GM10248 (cell line): ENCODE measurements at regions not wholly inside any gene's neighbourhood (a gene's known extent, or its start where the extent isn't known, plus 50 kb on each side); places are given as distances from the start of the nearest gene placed in this dataset.
"Not testable (repeated sequence)": the region's sequence is repeated elsewhere in the genome, so short reads cannot be mapped to it uniquely, and the experiment has no call there.

Experiments
- CTCF ChIA-PET: fragments of 300-600 bp; sonication (Branson Sonifier 250); formaldehyde crosslinking; extraction: SDS; loops from one replicate; lab custom pipeline; 2021; ENCODE audit warnings: antibody characterized with exemption; lab: Yijun Ruan, JAX
- POLR2A ChIA-PET: fragments of 350-650 bp; sonication (Branson Sonifier 250); formaldehyde crosslinking; extraction: SDS; loops from one replicate; lab custom pipeline; 2020; ENCODE audit warnings: antibody characterized with exemption; lab: Yijun Ruan, JAX
- DNase-seq: peaks from one replicate; pipeline ENCODE4 v3.0.0; 2012; ENCODE audit errors: extremely low spot score
- CTCF ChIP-seq: IDR thresholded peaks from 2 replicates; pipeline ENCODE4 v1.5.1; 2012; ENCODE audit warnings: mild to moderate bottlenecking, low read depth; ENCODE audit errors: extremely low read depth, missing control alignments, control extremely low read depth

- no peak for DNase-seq
- CTCF ChIA-PET, result interaction anchor here (0.6 to 3.1 kb wide), 10 partner anchors 8 to 235 kb away, joined by 3 to 13 read pairs (median 8); partner anchors contain the start of gene TNFAIP3
- POLR2A ChIA-PET, result interaction anchor here (0.6 kb wide), 1 partner anchor 75 kb away, joined by 5 read pairs; no protein-coding TSS in a partner anchor
- TF ChIP-seq CTCF, result no peak
Observed at GRCh38 chr6:137715589-137716045, 151.4 kb upstream of the TNFAIP3 start.

DNA sequence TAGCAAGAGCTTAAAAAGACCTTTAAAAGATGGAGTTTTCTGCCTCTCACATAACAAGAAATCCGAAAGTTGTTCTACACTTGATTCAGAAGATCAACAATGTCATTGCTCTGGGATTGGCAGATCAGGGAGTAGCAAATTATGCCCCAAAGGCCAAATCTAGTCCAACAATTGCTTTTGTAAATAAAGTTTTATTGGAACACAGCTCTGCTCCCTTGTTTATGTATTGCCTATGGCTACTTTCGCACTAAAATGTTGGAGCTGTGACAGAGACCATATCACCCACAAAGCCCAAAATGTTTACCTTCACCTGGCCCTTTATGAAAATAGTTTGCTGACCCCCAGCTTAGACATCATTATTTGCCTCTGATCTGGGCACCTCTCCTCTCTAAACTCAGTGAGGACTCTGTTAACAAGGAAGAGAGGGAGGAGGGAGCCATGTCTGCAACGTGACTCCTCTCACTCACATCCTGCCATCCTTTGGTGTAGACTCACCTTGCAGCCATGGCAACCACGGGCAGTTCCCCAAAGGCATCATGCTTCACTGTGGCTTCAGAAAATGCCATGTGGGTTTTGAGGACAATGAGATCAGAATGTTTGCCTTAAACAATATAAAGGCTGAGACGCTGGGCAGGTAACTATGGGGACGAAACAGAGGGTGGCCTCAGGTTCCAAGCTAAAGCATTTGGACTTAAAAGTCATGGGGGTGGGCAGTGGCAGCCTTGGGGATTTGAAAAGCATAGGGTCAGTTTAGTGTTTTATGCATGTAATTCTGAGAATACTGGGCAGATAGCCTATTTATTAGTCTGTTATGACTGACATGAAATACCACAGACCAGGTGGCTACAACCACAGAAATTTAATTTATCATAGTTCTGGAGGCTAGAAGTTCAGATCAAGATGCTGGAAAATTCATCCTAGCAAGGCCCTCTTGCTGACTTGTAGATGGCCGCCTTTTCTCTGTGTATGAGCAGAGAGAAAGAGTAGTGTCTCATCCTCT lies 149.7 kb upstream of the TNFAIP3 start:
- ChIA-PET CTCF (interaction anchor here (1.1 to 3.1 kb wide), 12 partner anchors 8 to 233 kb away, joined by 3 to 13 read pairs (median 8); partner anchors contain the start of gene TNFAIP3), POLR2A (no interaction called here)
- no peak for TF ChIP-seq CTCF
- DNase-seq, result no peak

DNA sequence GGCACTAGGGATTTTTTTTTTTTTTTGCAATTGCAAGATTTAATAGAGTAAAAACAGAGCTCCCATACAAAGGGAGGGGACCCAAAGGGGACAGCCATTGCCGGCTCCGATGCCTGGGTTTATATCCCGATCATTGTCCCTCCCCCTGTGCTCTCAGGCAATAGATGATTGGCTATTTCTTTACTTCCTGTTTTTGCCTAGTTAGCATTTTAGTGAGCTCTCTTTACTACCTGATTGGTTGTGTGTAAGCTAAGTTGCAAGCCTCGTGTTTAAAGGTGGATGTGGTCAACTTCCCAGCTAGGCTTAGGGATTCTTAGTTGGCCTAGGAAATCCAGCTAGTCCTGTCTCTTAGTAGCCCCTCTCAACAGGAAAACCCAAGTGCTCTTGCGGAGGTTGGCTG lies 148.2 kb upstream of the TNFAIP3 start:
- DNase-seq, POLR2A ChIA-PET: not testable (repeated sequence)
- CTCF ChIA-PET, result interaction anchor here (1.0 to 1.2 kb wide), 3 partner anchors 10 to 81 kb away, joined by 3 to 4 read pairs (median 3); no protein-coding TSS in a partner anchor

DNA sequence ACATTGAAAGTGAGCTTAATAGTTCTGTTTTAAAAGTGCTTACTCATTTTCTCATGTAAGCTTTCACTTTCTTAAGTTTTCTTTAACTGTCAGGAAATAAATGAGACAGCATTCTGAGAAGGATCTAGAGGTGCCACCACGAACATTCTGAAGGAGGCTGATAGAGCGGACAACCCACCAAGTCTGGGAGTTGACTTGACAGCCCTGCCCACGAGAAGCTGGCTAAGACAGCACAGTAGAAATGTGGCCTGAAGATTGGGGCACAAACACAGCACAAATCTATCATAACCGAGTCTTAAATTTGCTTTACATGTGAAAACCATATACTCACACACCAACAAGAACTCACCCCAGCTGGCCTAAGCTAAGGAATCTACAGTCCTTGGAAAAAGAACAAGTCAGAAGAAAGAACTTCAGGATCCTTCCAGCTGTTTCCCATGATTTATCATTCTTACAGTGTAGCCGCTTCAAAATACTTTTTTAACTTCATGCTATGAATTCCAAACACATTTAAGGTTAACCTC lies 144.2 kb upstream of the TNFAIP3 start:
- no peak for TF ChIP-seq CTCF
- ChIA-PET POLR2A (interaction anchor here (0.7 kb wide), 1 partner anchor 68 kb away, joined by 3 read pairs; no protein-coding TSS in a partner anchor), CTCF (interaction anchor here (0.8 to 5.3 kb wide), 9 partner anchors 11 to 285 kb away, joined by 3 to 26 read pairs (median 5); no protein-coding TSS in a partner anchor)
- peak; percentile 31 for DNase-seq

DNA sequence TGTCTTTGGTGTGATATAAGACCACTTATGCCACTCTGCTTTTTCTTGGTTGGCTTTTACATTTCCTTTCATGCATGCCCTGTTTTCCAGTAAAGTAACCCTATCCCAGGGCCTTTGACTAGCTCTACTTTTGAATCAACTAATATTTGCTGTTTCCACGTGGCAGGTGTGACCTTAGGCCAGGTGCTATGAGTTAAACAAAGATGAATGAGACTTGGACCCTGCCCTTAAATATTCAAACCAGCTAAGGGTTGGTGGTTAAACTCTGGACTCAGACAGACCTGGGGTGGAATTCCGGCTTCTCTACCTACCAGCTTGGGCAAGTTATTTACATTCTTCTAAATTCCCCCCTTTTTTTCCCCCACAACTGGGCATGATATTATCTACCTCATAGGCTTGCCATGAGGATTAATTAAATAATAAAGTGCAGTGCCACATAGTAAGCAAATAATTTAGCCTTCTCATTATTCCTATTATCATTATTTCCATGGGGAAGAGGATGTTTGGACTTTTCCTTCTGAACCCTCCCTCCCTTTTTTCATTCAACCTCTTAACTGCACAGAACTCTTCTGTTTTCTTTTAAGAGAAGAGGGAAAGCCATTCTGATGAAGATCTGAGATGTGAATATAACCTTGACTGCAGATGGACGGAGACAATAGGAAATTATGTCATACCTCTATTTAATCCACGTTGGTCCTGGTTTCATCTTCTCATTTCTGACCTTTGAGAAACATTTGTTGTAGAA lies 143.6 kb upstream of the TNFAIP3 start:
- no peak for TF ChIP-seq CTCF
- POLR2A ChIA-PET, result interaction anchor here (0.7 kb wide), 1 partner anchor 67 kb away, joined by 3 read pairs; no protein-coding TSS in a partner anchor
- no peak for DNase-seq
- CTCF ChIA-PET, result interaction anchor here (0.8 to 5.3 kb wide), 12 partner anchors 7 to 284 kb away, joined by 3 to 26 read pairs (median 5); partner anchors contain the start of gene TNFAIP3

- no peak for TF ChIP-seq CTCF
- DNase-seq, result no peak
- ChIA-PET CTCF (interaction anchor here (1.0 to 5.3 kb wide), 10 partner anchors 8 to 221 kb away, joined by 3 to 26 read pairs (median 6); partner anchors contain the start of gene TNFAIP3), POLR2A (no interaction called here)
Observed at GRCh38 chr6:137724018-137724403, 143.0 kb upstream of the TNFAIP3 start.
